Astrocyte (in vitro differentiated cells and primary cell): ENCODE measurements at regions not wholly inside any gene's neighbourhood (a gene's known extent, or its start where the extent isn't known, plus 50 kb on each side); places are given as distances from the start of the nearest gene placed in this dataset.

Experiments
- DNase-seq: peaks from one replicate; pipeline ENCODE4 v3.0.0-alpha.2; 2010; ENCODE audit warnings: low read depth
- FAIRE-seq: peaks from 2 replicates; lab custom pipeline; 2011; peaks lifted over from hg19 to GRCh38; lab: Jason Lieb, UNC
- H2AFZ ChIP-seq: 2 replicates; pipeline ENCODE4 v1.6.0; 2012; ENCODE audit warnings: low read depth, low read length, inconsistent platforms
- H3K27ac ChIP-seq: 2 replicates; pipeline ENCODE4 v1.5.1; 2011; ENCODE audit warnings: low read depth, low read length, inconsistent platforms
- H3K27me3 ChIP-seq: 2 replicates; pipeline ENCODE4 v1.6.0; 2011; ENCODE audit warnings: low read length, inconsistent platforms; ENCODE audit not compliant: insufficient read depth
- H3K36me3 ChIP-seq: 2 replicates; pipeline ENCODE4 v1.5.1; 2011; ENCODE audit warnings: low read length, inconsistent platforms; ENCODE audit not compliant: insufficient read depth
- H3K4me1 ChIP-seq: 2 replicates; pipeline ENCODE4 v1.5.1; 2011; ENCODE audit warnings: low read length, inconsistent platforms; ENCODE audit not compliant: insufficient read depth
- H3K4me2 ChIP-seq: 2 replicates; pipeline ENCODE4 v1.6.0; 2012; ENCODE audit warnings: low read length, inconsistent platforms
- H3K4me3 ChIP-seq: 2 replicates; pipeline ENCODE4 v1.5.1; 2011; ENCODE audit warnings: low read depth, mild to moderate bottlenecking, low read length, inconsistent platforms; ENCODE audit not compliant: insufficient read depth
- H3K79me2 ChIP-seq: 2 replicates; pipeline ENCODE4 v1.6.0; 2012; ENCODE audit warnings: mild to moderate bottlenecking, low read length, inconsistent platforms; ENCODE audit not compliant: insufficient read depth
- H3K9ac ChIP-seq: 2 replicates; pipeline ENCODE4 v1.6.0; 2012; ENCODE audit warnings: mild to moderate bottlenecking, low read length, inconsistent platforms
- H3K9me3 ChIP-seq: 2 replicates; pipeline ENCODE4 v1.5.1; 2012; ENCODE audit warnings: low read depth, mild to moderate bottlenecking, low read length, inconsistent platforms; ENCODE audit not compliant: insufficient read depth
- H4K20me1 ChIP-seq: 2 replicates; pipeline ENCODE4 v1.6.0; 2012; ENCODE audit warnings: low read length, inconsistent platforms; ENCODE audit not compliant: insufficient read depth
- H3K27ac Mint-ChIP-seq: one replicate; pipeline ENCODE4 v1.8.0; 2021; ENCODE audit warnings: mild to moderate bottlenecking, mixed read lengths; ENCODE audit not compliant: unreplicated experiment
- H3K27me3 Mint-ChIP-seq: one replicate; pipeline ENCODE4 v1.8.0; 2021; ENCODE audit warnings: low read depth, mixed read lengths; ENCODE audit not compliant: unreplicated experiment
- H3K36me3 Mint-ChIP-seq: one replicate; pipeline ENCODE4 v1.8.0; 2021; ENCODE audit warnings: low read depth, mixed read lengths; ENCODE audit not compliant: unreplicated experiment
- H3K4me1 Mint-ChIP-seq: one replicate; pipeline ENCODE4 v1.8.0; 2021; ENCODE audit warnings: low read depth, mixed read lengths; ENCODE audit not compliant: unreplicated experiment
- H3K4me3 Mint-ChIP-seq: one replicate; pipeline ENCODE4 v1.8.0; 2021; ENCODE audit warnings: mild to moderate bottlenecking, moderate library complexity, mixed read lengths; ENCODE audit not compliant: unreplicated experiment
- H3K9me3 Mint-ChIP-seq: one replicate; pipeline ENCODE4 v1.8.0; 2021; ENCODE audit warnings: mild to moderate bottlenecking, mixed read lengths; ENCODE audit not compliant: unreplicated experiment
- EZH2 ChIP-seq: IDR thresholded peaks from 2 replicates; pipeline ENCODE4 v1.6.1; 2012; ENCODE audit warnings: mild to moderate bottlenecking, low read length, inconsistent platforms; ENCODE audit not compliant: insufficient read depth
- TF ChIP-seq, protein P1 (sequence below): IDR thresholded peaks from 2 replicates; pipeline ENCODE4 v1.5.1; 2011; ENCODE audit warnings: low read depth, mild to moderate bottlenecking, inconsistent platforms, low read length, moderate library complexity; ENCODE audit not compliant: insufficient read depth

DNA sequence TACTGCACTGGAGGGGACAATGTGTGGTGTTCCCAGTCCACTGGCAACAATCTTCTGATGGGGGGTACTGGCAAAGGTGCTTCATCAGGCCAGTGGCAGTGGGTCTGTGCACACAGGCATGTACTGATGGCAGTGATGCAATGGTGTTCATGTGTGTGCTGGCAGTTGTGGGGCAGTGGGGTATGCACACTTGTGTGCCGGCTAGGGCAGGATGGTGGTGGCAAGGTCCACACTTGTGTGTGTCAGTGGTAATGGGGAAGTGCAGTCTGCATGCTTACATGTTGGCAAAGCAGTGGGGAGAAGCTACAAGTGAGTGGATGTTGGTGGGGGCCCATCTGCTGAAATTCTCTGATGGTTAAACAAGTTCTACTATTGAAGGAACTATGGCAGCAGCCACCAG is 504.6 kb upstream of the ZNF462 start:
- Mint-ChIP-seq H3K27ac (no peak overlapping the region), H3K4me3 (peak overlapping the region; percentile 47), H3K36me3 (no peaks in the 10 kb centered on the region), H3K9me3 (no peaks in the 10 kb centered on the region), H3K4me1 (no peaks in the 10 kb centered on the region), H3K27me3 (no peaks in the 10 kb centered on the region)
- Histone ChIP-seq H3K27ac (no peak overlapping the region), H3K4me2 (no peak overlapping the region), H4K20me1 (no peaks in the 10 kb centered on the region), H3K79me2 (no peaks in the 10 kb centered on the region), H3K36me3 (no peaks in the 10 kb centered on the region), H2AFZ (no peak overlapping the region), H3K4me3 (no peak overlapping the region), H3K9me3 (no peaks in the 10 kb centered on the region), H3K27me3 (no peaks in the 10 kb centered on the region), H3K4me1 (no peaks in the 10 kb centered on the region), H3K9ac (no peak overlapping the region)
- no peak for TF ChIP-seq EZH2
- TF ChIP-seq, protein P1, sequence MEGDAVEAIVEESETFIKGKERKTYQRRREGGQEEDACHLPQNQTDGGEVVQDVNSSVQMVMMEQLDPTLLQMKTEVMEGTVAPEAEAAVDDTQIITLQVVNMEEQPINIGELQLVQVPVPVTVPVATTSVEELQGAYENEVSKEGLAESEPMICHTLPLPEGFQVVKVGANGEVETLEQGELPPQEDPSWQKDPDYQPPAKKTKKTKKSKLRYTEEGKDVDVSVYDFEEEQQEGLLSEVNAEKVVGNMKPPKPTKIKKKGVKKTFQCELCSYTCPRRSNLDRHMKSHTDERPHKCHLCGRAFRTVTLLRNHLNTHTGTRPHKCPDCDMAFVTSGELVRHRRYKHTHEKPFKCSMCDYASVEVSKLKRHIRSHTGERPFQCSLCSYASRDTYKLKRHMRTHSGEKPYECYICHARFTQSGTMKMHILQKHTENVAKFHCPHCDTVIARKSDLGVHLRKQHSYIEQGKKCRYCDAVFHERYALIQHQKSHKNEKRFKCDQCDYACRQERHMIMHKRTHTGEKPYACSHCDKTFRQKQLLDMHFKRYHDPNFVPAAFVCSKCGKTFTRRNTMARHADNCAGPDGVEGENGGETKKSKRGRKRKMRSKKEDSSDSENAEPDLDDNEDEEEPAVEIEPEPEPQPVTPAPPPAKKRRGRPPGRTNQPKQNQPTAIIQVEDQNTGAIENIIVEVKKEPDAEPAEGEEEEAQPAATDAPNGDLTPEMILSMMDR: no peak
- DNase-seq: no peak
- no peak for FAIRE-seq

DNA sequence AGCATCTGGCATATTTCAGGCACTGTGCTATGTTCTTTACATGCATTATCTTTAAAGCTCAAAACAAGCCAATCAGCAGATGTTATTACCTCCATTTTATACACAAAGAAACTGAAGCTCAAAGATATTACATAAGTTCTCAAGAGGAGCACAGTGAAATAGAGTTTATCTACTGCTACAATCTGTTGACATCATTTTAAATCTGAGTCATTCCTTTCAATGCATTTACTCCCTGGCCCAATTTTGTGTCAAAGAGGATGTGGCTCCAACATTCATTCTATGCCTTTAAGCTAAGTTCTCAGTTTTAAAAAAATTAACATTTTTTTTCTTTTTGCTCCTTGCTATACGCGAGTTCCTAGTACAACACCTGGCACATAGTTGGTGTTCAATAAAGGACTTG is 486.3 kb upstream of the ZNF462 start:
- TF ChIP-seq EZH2: no peak
- TF ChIP-seq, protein P1: no peak
- Histone ChIP-seq H2AFZ (no peak overlapping the region), H3K4me1 (no peaks in the 10 kb centered on the region), H3K79me2 (no peaks in the 10 kb centered on the region), H3K27me3 (no peaks in the 10 kb centered on the region), H3K4me2 (no peak overlapping the region), H3K27ac (no peak overlapping the region), H3K9me3 (no peaks in the 10 kb centered on the region), H3K36me3 (no peaks in the 10 kb centered on the region), H3K9ac (no peak overlapping the region), H3K4me3 (no peak overlapping the region), H4K20me1 (no peaks in the 10 kb centered on the region)
- no peak for FAIRE-seq
- H3K27ac Mint-ChIP-seq: no peak overlapping the region
- no peaks in the 10 kb centered on the region for H3K27me3 Mint-ChIP-seq
- no peaks in the 10 kb centered on the region for H3K36me3 Mint-ChIP-seq
- peak; percentile 2 for DNase-seq
- H3K4me3 Mint-ChIP-seq: no peak overlapping the region
- peaks cover 2% of the 10 kb centered on the region for H3K4me1 Mint-ChIP-seq
- H3K9me3 Mint-ChIP-seq: peaks cover 6% of the 10 kb centered on the region

DNA sequence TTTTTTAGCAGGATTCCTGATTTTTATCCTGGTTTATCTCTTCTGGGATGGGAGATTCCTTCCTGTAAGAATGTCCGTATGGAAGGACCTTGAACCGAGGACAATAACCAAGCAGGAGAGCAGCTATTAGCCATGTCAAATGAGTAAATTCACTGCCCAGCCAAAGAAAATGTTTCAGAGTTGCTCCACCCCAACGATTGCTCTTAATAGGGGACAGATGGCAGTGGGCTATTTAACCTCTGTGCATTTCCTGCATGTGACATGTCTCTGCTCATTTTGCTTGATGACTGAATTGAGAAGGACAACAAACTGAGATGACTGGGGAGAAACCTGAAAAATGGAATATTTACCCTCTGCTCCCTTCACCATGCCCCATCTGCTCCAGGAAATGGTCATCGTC is 479.9 kb upstream of the ZNF462 start:
- Histone ChIP-seq H3K9ac (no peak overlapping the region), H3K79me2 (no peaks in the 10 kb centered on the region), H3K27ac (no peak overlapping the region), H3K9me3 (no peaks in the 10 kb centered on the region), H3K4me1 (no peaks in the 10 kb centered on the region), H3K36me3 (no peaks in the 10 kb centered on the region), H3K27me3 (no peaks in the 10 kb centered on the region), H3K4me3 (no peak overlapping the region), H2AFZ (no peak overlapping the region), H3K4me2 (no peak overlapping the region), H4K20me1 (no peaks in the 10 kb centered on the region)
- no peak overlapping the region for H3K27ac Mint-ChIP-seq
- FAIRE-seq (no peak), DNase-seq (no peak)
- H3K36me3 Mint-ChIP-seq: no peaks in the 10 kb centered on the region
- no peak overlapping the region for H3K4me3 Mint-ChIP-seq
- no peak for TF ChIP-seq EZH2
- TF ChIP-seq, protein P1: no peak
- no peaks in the 10 kb centered on the region for H3K4me1 Mint-ChIP-seq
- peaks cover 2% of the 10 kb centered on the region for H3K27me3 Mint-ChIP-seq
- no peaks in the 10 kb centered on the region for H3K9me3 Mint-ChIP-seq
